ENCODE measurements at regions not wholly inside any gene's neighbourhood (a gene's known extent, or its start where the extent isn't known, plus 50 kb on each side); places are given as distances from the start of the nearest gene placed in this dataset.

GRCh38 chr12:91994208-91994797 is 151.3 kb downstream of the BTG1 start:
- no peaks in the 10 kb centered on the region for H3K9me3 ChIP-seq
- no peak overlapping the region for H3K4me3 ChIP-seq
- H3K36me3 ChIP-seq, result no peaks in the 10 kb centered on the region
- H3K27me3 ChIP-seq, result no peaks in the 10 kb centered on the region
- DNase-seq, result no peak

DNA sequence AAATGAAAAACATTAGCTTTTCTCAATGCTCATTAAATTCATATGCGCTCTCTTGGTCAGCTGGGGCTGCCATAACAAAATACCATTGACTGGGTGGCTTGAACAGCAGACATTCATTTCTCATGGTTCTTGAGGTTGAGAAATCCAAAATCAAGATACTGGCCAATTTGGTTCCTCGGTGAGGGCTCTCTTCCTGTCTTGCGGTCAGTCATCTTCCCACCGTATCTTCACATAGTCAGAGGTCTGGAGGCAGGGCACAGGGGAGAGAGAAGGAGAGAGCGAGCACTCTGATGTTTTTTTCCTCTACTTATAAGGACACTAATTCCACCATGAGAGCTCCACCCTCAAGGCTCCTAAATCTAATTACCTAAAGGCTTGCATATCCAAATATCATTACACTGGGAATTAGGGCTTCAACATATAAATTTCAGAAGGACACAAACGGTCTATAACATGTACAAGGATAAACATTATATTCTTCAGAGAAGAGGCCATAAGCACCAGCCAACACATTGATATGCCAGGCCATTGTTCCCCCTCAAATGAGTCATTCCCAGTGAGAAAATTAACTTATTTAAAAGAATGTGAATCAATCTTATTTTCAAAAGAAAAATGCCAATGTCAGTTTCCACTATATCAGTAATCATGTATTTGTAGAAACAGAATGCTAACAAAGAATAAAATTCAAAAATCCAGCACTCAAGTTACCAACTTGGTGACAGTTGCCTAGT is 152.2 kb downstream of the BTG1 start:
- Histone ChIP-seq H3K4me3 (no peak overlapping the region), H3K36me3 (no peaks in the 10 kb centered on the region), H3K9me3 (no peaks in the 10 kb centered on the region), H3K27me3 (no peaks in the 10 kb centered on the region)
- DNase-seq, result no peak

DNA sequence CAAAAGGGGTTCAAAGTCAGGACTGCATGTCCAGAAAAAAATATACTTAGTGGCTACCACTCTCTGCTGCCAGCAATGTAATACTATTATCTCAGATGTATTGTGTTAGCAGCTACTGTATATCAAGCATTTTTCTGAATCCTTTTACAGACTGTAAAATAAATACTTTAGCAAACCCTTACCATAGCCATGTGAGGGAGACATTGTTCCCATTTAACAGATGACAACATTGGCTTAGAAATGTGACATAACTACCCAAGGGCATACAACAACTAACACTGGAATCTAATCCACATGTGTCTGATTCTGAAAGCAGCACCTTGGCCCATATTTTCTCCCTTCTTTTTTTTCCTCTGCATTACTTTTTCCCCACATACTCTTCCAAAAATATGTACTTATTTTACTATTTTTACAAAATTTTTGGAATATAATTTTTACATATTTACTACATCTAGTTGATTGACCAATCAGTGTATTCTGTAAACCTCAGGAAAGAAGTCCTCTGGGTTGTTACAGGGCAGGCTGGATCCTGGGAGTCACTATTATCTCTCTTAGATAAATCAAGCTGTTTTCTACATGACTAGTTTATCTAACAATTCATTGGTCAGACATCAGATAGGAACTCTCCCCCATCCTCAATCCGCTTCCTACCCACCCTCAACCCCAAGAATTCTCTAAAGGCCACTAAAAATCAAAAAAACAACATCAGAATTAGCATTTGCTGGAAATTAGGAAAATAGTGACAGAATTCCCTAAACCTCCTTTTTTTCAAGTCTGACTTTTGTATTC is 154.1 kb downstream of the BTG1 start:
- Histone ChIP-seq H3K27me3 (no peaks in the 10 kb centered on the region), H3K9me3 (no peaks in the 10 kb centered on the region), H3K36me3 (no peaks in the 10 kb centered on the region), H3K4me3 (no peak overlapping the region)
- DNase-seq, result no peak

- Histone ChIP-seq H3K27me3 (no peaks in the 10 kb centered on the region), H3K9me3 (no peaks in the 10 kb centered on the region), H3K36me3 (no peaks in the 10 kb centered on the region), H3K4me3 (no peak overlapping the region)
- no peak for DNase-seq
These were observed 155.1 kb downstream of the BTG1 start for GRCh38 chr12:91990525-91990924.

- DNase-seq, result no peak
- H3K27me3 ChIP-seq, result no peaks in the 10 kb centered on the region
- no peak overlapping the region for H3K4me3 ChIP-seq
- H3K9me3 ChIP-seq, result no peaks in the 10 kb centered on the region
- H3K36me3 ChIP-seq, result no peaks in the 10 kb centered on the region
These were observed 156.5 kb downstream of the BTG1 start for GRCh38 chr12:91989143-91989542.

DNA sequence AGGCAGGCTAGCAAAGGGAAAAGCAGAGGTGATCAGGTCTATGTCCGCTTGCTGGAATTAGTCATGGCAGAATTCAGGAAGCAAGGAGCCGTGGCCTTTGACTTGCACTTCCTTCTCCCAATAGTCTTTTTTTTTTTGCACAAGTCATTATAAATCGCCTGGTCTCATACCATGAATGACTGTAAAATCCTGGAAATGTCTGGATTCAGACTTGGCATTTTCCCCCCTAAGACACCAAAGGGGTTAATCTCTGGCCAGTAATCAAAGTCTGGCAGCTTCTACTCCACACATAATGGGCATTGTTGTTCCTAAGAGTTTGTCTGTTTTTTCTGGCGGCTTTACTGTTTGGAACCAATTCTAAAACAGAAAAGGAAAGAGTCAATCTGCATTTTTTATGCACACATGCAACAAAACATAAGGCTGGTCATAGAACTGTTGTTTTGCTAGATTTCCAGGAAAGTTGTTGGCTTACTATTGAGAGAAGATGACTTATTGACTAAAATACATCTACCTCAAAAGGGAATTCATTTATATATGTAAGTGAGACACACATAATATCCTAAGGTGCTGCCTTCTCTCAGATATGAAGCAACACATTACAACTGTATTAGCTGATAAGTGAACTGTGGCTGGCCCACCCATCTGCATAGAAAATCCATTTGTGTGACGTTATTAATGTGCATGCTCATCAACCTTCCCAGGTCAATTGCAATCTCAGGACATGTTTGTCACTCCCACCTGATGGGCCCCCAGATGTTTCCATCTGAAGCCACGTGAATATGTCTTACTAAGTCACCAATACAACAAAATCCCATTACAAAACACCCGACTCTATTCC is 157.3 kb downstream of the BTG1 start:
- DNase-seq, result peak; percentile 22
- no peaks in the 10 kb centered on the region for H3K27me3 ChIP-seq
- H3K9me3 ChIP-seq, result no peaks in the 10 kb centered on the region
- no peak overlapping the region for H3K4me3 ChIP-seq
- H3K36me3 ChIP-seq, result no peaks in the 10 kb centered on the region

DNA sequence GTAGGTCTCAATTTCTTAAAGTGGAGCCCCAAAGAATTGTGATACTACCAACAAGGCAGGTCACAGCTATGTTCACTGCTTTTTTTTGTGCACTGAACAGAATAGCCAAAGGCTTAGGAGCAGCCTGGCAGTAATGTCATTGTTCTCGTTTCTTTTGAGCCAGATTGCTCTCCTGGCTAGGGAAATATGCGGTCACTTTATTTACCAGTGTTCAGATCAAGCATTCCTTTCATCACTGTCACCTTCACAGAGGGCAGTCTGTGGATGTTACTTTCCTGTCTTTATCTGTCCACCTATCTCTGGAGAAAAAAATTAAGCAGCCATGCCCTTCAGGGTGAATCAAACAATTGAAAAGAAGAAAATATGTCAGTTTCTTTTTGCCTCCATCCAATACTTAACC is 159.6 kb downstream of the BTG1 start:
- Histone ChIP-seq H3K9me3 (peaks cover 4% of the 10 kb centered on the region; the same call in 1 of the 2 replicates), H3K36me3 (no peaks in the 10 kb centered on the region), H3K27me3 (no peaks in the 10 kb centered on the region), H3K4me3 (no peak overlapping the region)
- DNase-seq, result peak; percentile 1

- DNase-seq, result no peak
These were observed 160.5 kb downstream of the BTG1 start for GRCh38 chr12:91985002-91985787.

GRCh38 chr12:91984556-91984955 is 161.1 kb downstream of the BTG1 start:
- no peaks in the 10 kb centered on the region for H3K27me3 ChIP-seq
- no peak overlapping the region for H3K4me3 ChIP-seq
- H3K9me3 ChIP-seq, result peaks cover 4% of the 10 kb centered on the region; the same call in 1 of the 2 replicates
- H3K36me3 ChIP-seq, result no peaks in the 10 kb centered on the region
- DNase-seq, result no peak

More at GRCh38 chr12:91985002-91985787, 160.5 kb downstream of the BTG1 start:
- H3K4me3 ChIP-seq, result no peak overlapping the region
- H3K9me3 ChIP-seq, result peaks cover 4% of the 10 kb centered on the region; the same call in 1 of the 2 replicates
- H3K27me3 ChIP-seq, result no peaks in the 10 kb centered on the region
- H3K36me3 ChIP-seq, result no peaks in the 10 kb centered on the region

- Histone ChIP-seq H3K9me3 (peaks cover 4% of the 10 kb centered on the region; the same call in 1 of the 2 replicates), H3K36me3 (no peaks in the 10 kb centered on the region), H3K4me3 (no peak overlapping the region), H3K27me3 (no peaks in the 10 kb centered on the region)
- no peak for DNase-seq
These were observed 161.7 kb downstream of the BTG1 start for GRCh38 chr12:91983935-91984334.

- Histone ChIP-seq H3K4me3 (no peak overlapping the region), H3K9me3 (peaks cover 4% of the 10 kb centered on the region; the same call in 1 of the 2 replicates), H3K36me3 (no peaks in the 10 kb centered on the region), H3K27me3 (no peaks in the 10 kb centered on the region)
- DNase-seq, result no peak
These were observed 162.7 kb downstream of the BTG1 start for GRCh38 chr12:91982946-91983345.

DNA sequence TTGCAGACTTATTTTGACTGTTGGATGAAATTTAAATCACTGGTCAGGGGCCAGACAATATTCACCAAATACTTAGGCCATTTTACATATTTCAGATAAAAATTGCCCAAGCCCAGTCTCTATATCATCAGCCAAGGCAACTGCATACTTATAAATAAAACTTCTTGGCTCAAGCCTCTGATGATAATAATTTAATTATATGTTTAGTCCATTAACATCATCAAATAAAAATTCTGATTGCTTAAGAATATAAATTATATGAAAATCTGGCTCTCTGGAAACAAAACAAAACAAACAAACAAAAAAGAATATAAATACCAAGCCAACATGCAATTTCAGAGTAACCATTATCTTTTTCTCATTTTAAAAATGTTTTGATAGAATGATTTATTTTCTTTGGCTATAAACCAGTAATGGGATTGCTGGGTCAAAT is 165.2 kb downstream of the BTG1 start:
- H3K36me3 ChIP-seq, result no peaks in the 10 kb centered on the region
- peaks cover 4% of the 10 kb centered on the region for H3K9me3 ChIP-seq
- DNase-seq, result no peak
- H3K4me3 ChIP-seq, result no peak overlapping the region
- no peaks in the 10 kb centered on the region for H3K27me3 ChIP-seq

DNA sequence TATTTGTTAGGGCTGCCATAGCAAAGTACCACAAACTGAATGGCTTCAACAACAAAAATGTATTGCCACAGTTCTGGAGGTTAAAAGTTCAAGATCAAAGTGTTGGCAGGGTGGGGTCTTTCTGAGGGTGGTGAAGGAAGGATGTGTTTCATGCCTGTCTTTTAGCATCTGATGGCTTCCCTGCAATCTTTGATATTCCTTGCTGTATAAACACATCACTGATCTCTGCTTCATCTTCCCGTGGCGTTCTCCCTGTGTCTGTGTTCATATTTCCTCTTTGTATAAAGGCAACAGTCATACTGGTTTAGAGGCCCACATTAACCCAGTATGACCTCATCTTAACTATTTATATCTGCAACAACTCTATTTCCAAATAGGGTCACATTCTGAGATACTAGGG is 167.5 kb downstream of the BTG1 start:
- DNase-seq, result no peak
- H3K4me3 ChIP-seq, result no peak overlapping the region

GRCh38 chr12:91975891-91976290 is 169.8 kb downstream of the BTG1 start:
- DNase-seq, result no peak
- H3K36me3 ChIP-seq, result no peaks in the 10 kb centered on the region
- no peaks in the 10 kb centered on the region; the same call in 1 of the 2 replicates for H3K9me3 ChIP-seq
- H3K4me3 ChIP-seq, result no peak overlapping the region
- no peaks in the 10 kb centered on the region for H3K27me3 ChIP-seq

More for the DNA sequence above, 167.5 kb downstream of the BTG1 start:
- H3K9me3 ChIP-seq, result peaks cover 4% of the 10 kb centered on the region
- H3K36me3 ChIP-seq, result no peaks in the 10 kb centered on the region
- no peaks in the 10 kb centered on the region for H3K27me3 ChIP-seq

- no peak for DNase-seq
- H3K4me3 ChIP-seq, result no peak overlapping the region
- no peaks in the 10 kb centered on the region for H3K36me3 ChIP-seq
- H3K9me3 ChIP-seq, result no peaks in the 10 kb centered on the region; the same call in 1 of the 2 replicates
- H3K27me3 ChIP-seq, result no peaks in the 10 kb centered on the region
These were observed 171.0 kb downstream of the BTG1 start for GRCh38 chr12:91974541-91975085.

DNA sequence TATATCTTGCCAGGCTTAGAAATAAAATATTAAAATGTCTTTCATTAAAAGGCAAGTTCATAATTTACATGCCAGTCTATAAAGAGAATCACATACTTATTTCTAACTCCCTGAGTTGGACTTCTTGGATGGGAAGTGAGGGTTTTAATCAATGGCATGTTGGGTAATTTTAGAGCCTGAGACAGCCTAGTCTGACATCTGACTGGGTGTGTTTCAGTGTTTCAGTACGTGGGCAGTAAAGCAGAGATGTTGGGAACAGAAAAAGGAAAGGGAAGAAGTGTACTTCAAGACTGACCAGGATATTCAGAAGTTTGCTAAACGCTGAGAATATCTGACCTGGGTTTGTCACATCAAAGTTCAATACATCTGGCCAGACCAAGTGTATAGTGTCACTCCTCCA is 171.8 kb downstream of the BTG1 start:
- Histone ChIP-seq H3K36me3 (no peaks in the 10 kb centered on the region), H3K4me3 (no peak overlapping the region), H3K27me3 (no peaks in the 10 kb centered on the region), H3K9me3 (no peaks in the 10 kb centered on the region; the same call in 1 of the 2 replicates)
- DNase-seq, result no peak

All from MG63 (cell line).